ENCODE measurements at regions not wholly inside any gene's neighbourhood (a gene's known extent, or its start where the extent isn't known, plus 50 kb on each side); places are given as distances from the start of the nearest gene placed in this dataset.

- no peak overlapping the region for H3K4me3 ChIP-seq (ENCODE audit: severe bottlenecking)
- H3K27me3 ChIP-seq (ENCODE audit: insufficient read depth, poor library complexity, severe bottlenecking) = no peaks in the 10 kb centered on the region
- no peak for ATAC-seq (ENCODE audit: low read depth)
- no peak for TF ChIP-seq CTCF (IDR thresholded peaks at IDR 0.05; ENCODE audit: poor library complexity, severe bottlenecking)
- no peaks in the 10 kb centered on the region for H3K9me3 ChIP-seq (ENCODE audit: severe bottlenecking)
- H3K36me3 ChIP-seq (ENCODE audit: low read depth) = no peaks in the 10 kb centered on the region
- no peaks in the 10 kb centered on the region for H3K4me1 ChIP-seq (ENCODE audit: insufficient read depth, poor library complexity, severe bottlenecking)
- no peak overlapping the region for H3K27ac ChIP-seq (ENCODE audit: poor library complexity, severe bottlenecking)
- DNase-seq (ENCODE audit: low spot score) = no peak
These were observed 86.2 kb upstream of the FIGN start for GRCh38 chr2:163822033-163822432.

GRCh38 chr2:163812926-163813520, 77.2 kb upstream of the FIGN start:
- Histone ChIP-seq H3K4me3 (ENCODE audit: severe bottlenecking) (no peak overlapping the region), H3K36me3 (ENCODE audit: low read depth) (no peaks in the 10 kb centered on the region), H3K4me1 (ENCODE audit: insufficient read depth, poor library complexity, severe bottlenecking) (no peaks in the 10 kb centered on the region), H3K27me3 (ENCODE audit: insufficient read depth, poor library complexity, severe bottlenecking) (no peaks in the 10 kb centered on the region), H3K9me3 (ENCODE audit: severe bottlenecking) (no peaks in the 10 kb centered on the region), H3K27ac (ENCODE audit: poor library complexity, severe bottlenecking) (no peak overlapping the region)
- no peak for TF ChIP-seq CTCF (IDR thresholded peaks at IDR 0.05; ENCODE audit: poor library complexity, severe bottlenecking)
- no peak for ATAC-seq (ENCODE audit: low read depth)
- no peak for DNase-seq (ENCODE audit: low spot score)

GRCh38 chr2:163808406-163808805, 72.6 kb upstream of the FIGN start:
- Histone ChIP-seq H3K27ac (ENCODE audit: poor library complexity, severe bottlenecking) (no peak overlapping the region), H3K4me1 (ENCODE audit: insufficient read depth, poor library complexity, severe bottlenecking) (no peaks in the 10 kb centered on the region), H3K36me3 (ENCODE audit: low read depth) (no peaks in the 10 kb centered on the region), H3K9me3 (ENCODE audit: severe bottlenecking) (no peaks in the 10 kb centered on the region), H3K4me3 (ENCODE audit: severe bottlenecking) (no peak overlapping the region), H3K27me3 (ENCODE audit: insufficient read depth, poor library complexity, severe bottlenecking) (no peaks in the 10 kb centered on the region)
- ATAC-seq (ENCODE audit: low read depth) = no peak
- TF ChIP-seq CTCF (IDR thresholded peaks at IDR 0.05; ENCODE audit: poor library complexity, severe bottlenecking) = no peak
- no peak for DNase-seq (ENCODE audit: low spot score)

- DNase-seq (ENCODE audit: low spot score) = no peak
- ATAC-seq (ENCODE audit: low read depth) = no peak
- no peak for TF ChIP-seq CTCF (IDR thresholded peaks at IDR 0.05; ENCODE audit: poor library complexity, severe bottlenecking)
- no peaks in the 10 kb centered on the region for H3K9me3 ChIP-seq (ENCODE audit: severe bottlenecking)
- no peaks in the 10 kb centered on the region for H3K4me1 ChIP-seq (ENCODE audit: insufficient read depth, poor library complexity, severe bottlenecking)
- no peak overlapping the region for H3K4me3 ChIP-seq (ENCODE audit: severe bottlenecking)
- no peak overlapping the region for H3K27ac ChIP-seq (ENCODE audit: poor library complexity, severe bottlenecking)
- no peaks in the 10 kb centered on the region for H3K27me3 ChIP-seq (ENCODE audit: insufficient read depth, poor library complexity, severe bottlenecking)
- H3K36me3 ChIP-seq (ENCODE audit: low read depth) = no peaks in the 10 kb centered on the region
These were observed 66.5 kb upstream of the FIGN start for GRCh38 chr2:163802284-163802683.

- no peaks in the 10 kb centered on the region for H3K4me1 ChIP-seq (ENCODE audit: insufficient read depth, poor library complexity, severe bottlenecking)
- no peaks in the 10 kb centered on the region for H3K36me3 ChIP-seq (ENCODE audit: low read depth)
- no peak for TF ChIP-seq CTCF (IDR thresholded peaks at IDR 0.05; ENCODE audit: poor library complexity, severe bottlenecking)
- H3K4me3 ChIP-seq (ENCODE audit: severe bottlenecking) = no peak overlapping the region
- H3K27me3 ChIP-seq (ENCODE audit: insufficient read depth, poor library complexity, severe bottlenecking) = no peaks in the 10 kb centered on the region
- ATAC-seq (ENCODE audit: low read depth) (no peak), DNase-seq (ENCODE audit: low spot score) (no peak)
- H3K27ac ChIP-seq (ENCODE audit: poor library complexity, severe bottlenecking) = no peak overlapping the region
- H3K9me3 ChIP-seq (ENCODE audit: severe bottlenecking) = no peaks in the 10 kb centered on the region
These were observed 65.7 kb upstream of the FIGN start for GRCh38 chr2:163801486-163801885.
